ENCODE measurements at regions not wholly inside any gene's neighbourhood (a gene's known extent, or its start where the extent isn't known, plus 50 kb on each side); places are given as distances from the start of the nearest gene placed in this dataset.

- DNase-seq (ENCODE audit: low read depth, low spot score), result no peak
- H3K4me3 ChIP-seq (ENCODE audit: low read length), result no peak overlapping the region
- WGBS (ENCODE audit: insufficient coverage, insufficient read length), result no CpG with 5 or more reads among the region's 8 CpGs
- H3K4me1 ChIP-seq (ENCODE audit: control insufficient read depth, insufficient read depth, low read length), result no peaks in the 10 kb centered on the region
- H3K27me3 ChIP-seq (ENCODE audit: control insufficient read depth, insufficient read depth, low read length), result no peaks in the 10 kb centered on the region
- H3K27ac ChIP-seq (ENCODE audit: low read length), result no peak overlapping the region
- no peaks in the 10 kb centered on the region for H3K9me3 ChIP-seq (ENCODE audit: control insufficient read depth, insufficient read depth, low read length)
- no peaks in the 10 kb centered on the region for H3K36me3 ChIP-seq (ENCODE audit: control insufficient read depth, insufficient read depth, low read length)
These were observed 302.9 kb upstream of the ERBB4 start for GRCh38 chr2:212841460-212841859.

DNA sequence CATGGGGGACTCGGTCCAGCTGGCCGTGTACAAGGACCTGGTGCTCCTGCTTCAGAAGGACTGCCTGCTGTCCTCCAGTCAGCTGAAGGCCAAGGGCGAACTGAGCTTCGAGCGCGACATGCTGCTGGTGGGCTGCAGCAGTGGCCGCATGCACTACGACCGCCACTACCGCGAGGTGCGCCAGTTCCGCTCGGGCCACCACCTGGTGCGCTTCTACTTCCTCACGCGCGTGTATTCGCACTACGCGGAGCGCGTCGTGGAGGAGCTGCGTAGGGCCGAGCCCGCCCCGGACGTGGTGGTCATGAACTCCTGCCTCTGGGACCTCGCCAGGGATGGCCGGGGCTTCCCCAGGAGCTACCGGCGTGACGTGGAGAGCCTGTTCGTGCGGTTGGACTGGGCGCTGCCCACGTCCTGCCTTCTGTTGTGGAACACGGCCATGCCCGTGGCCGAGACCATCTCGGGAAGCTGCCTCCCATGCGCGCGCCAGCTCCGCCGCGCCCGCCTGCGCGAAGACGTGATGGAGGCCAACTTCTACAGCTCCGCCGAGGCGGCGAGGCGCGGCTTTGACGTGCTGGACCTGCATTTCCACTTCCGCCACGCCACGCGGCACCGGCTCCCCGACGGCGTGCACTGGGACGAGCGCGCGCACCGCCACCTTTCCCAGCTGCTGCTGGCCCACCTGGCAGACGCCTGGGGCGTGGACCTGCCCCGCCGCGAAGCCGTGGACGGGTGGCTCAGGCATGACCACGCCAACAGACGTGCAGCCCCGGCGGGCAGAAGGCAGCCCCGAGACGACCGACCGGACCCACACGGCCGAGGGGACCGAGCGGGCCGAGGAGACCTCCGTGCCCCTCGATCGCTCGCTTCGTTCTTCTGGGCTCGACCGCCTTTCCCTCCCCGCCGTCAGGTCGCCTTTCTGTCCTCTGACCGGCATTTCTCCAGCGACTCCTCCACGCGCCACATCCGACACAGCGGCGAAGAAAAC lies 293.9 kb upstream of the ERBB4 start:
- Histone ChIP-seq H3K36me3 (ENCODE audit: control insufficient read depth, insufficient read depth, low read length) (peaks cover 3% of the 10 kb centered on the region; the same call in 1 of the 2 replicates), H3K9me3 (ENCODE audit: control insufficient read depth, insufficient read depth, low read length) (0 out of 2 replicates have a peak, but pooled peaks cover 2% of the 10 kb centered on the region), H3K4me3 (ENCODE audit: low read length) (no peak overlapping the region), H3K27ac (ENCODE audit: low read length) (no peak overlapping the region), H3K27me3 (ENCODE audit: control insufficient read depth, insufficient read depth, low read length) (no peaks in the 10 kb centered on the region), H3K4me1 (ENCODE audit: control insufficient read depth, insufficient read depth, low read length) (no peaks in the 10 kb centered on the region)
- no peak for DNase-seq (ENCODE audit: low read depth, low spot score)
- no CpG with 5 or more reads among the region's 109 CpGs for WGBS (ENCODE audit: insufficient coverage, insufficient read length)

DNA sequence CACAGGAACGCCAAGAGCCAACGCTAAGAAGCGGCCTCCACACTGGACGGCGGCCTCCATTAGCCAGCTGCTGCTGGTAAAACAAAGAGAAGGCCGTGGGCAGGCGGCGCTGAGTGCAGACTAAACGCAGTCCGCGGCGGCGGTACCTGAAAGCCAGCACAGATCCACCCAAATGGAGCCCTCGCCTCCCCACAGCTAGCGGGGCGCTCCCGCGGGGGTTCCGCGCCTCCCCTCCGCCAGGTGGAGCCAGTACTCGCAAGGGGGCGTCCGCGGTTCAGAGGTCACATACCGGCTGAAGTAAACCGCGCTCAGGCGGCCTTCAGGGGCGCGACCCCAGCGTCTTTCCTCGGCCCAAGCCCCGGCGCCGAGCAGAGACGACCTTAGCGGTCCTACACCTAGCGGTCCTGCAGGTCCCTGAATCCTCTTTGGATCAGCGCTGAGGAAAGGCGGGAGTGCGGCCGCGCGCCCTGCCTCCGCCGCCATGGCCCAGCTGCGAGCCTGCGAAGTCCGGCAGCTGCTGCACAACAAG lies 293.1 kb upstream of the ERBB4 start:
- no peak overlapping the region for H3K4me3 ChIP-seq (ENCODE audit: low read length)
- H3K4me1 ChIP-seq (ENCODE audit: control insufficient read depth, insufficient read depth, low read length), result no peaks in the 10 kb centered on the region
- H3K9me3 ChIP-seq (ENCODE audit: control insufficient read depth, insufficient read depth, low read length), result 0 out of 2 replicates have a peak, but pooled peaks cover 2% of the 10 kb centered on the region
- no peak overlapping the region for H3K27ac ChIP-seq (ENCODE audit: low read length)
- no peak for DNase-seq (ENCODE audit: low read depth, low spot score)
- H3K27me3 ChIP-seq (ENCODE audit: control insufficient read depth, insufficient read depth, low read length), result no peaks in the 10 kb centered on the region
- peaks cover 3% of the 10 kb centered on the region; the same call in 1 of the 2 replicates for H3K36me3 ChIP-seq (ENCODE audit: control insufficient read depth, insufficient read depth, low read length)
- no CpG with 5 or more reads among the region's 50 CpGs for WGBS (ENCODE audit: insufficient coverage, insufficient read length)

DNA sequence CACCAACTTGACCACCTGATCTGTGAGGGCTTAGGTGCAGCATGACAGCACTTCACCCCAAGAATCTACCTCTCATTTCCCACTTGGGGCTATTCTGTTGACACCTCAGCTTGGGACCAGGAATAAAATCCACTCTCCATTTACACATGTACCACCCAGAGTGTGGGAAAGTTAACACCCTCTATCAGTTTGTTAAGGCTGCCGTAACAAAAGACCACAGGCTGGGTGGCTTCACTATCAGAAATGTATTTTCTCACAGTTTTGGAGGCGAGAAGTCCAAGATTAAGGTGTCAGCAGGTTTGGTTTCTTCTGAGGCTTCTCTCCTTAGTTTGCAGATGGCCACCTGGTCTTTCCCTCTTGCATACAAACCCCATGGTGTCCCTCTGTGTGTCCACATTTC lies 277.7 kb upstream of the ERBB4 start:
- no peaks in the 10 kb centered on the region for H3K27me3 ChIP-seq (ENCODE audit: control insufficient read depth, insufficient read depth, low read length)
- no peak overlapping the region for H3K4me3 ChIP-seq (ENCODE audit: low read length)

DNA sequence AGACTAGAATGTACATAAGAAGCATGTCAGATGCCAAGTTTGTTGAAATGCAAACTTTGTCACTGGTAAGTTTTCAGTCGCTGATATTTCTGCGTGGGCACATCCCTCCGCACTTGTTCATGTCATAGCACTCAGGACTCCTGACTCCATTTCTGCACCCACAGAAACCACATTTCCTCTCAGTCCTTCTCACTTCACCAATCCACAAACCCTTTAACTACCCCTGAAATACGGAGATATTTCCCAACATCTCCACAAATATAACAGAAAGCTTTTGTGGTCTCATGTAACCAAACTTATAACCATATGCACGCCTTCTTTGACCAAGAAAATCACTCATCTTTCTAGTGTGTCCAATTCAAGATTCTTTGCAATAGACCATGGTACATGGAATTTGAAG lies 276.9 kb upstream of the ERBB4 start:
- 100% methylated on average over 1 of the region's 5 CpGs for WGBS (ENCODE audit: insufficient coverage, insufficient read length)
- H3K4me3 ChIP-seq (ENCODE audit: low read length), result no peak overlapping the region
- no peaks in the 10 kb centered on the region for H3K36me3 ChIP-seq (ENCODE audit: control insufficient read depth, insufficient read depth, low read length)
- H3K27ac ChIP-seq (ENCODE audit: low read length), result no peak overlapping the region
- no peaks in the 10 kb centered on the region for H3K27me3 ChIP-seq (ENCODE audit: control insufficient read depth, insufficient read depth, low read length)
- no peaks in the 10 kb centered on the region for H3K9me3 ChIP-seq (ENCODE audit: control insufficient read depth, insufficient read depth, low read length)
- no peak for DNase-seq (ENCODE audit: low read depth, low spot score)
- H3K4me1 ChIP-seq (ENCODE audit: control insufficient read depth, insufficient read depth, low read length), result no peaks in the 10 kb centered on the region; the same call in 1 of the 2 replicates

More for the DNA sequence above, 277.7 kb upstream of the ERBB4 start:
- Histone ChIP-seq H3K36me3 (ENCODE audit: control insufficient read depth, insufficient read depth, low read length) (no peaks in the 10 kb centered on the region), H3K27ac (ENCODE audit: low read length) (no peak overlapping the region), H3K9me3 (ENCODE audit: control insufficient read depth, insufficient read depth, low read length) (no peaks in the 10 kb centered on the region), H3K4me1 (ENCODE audit: control insufficient read depth, insufficient read depth, low read length) (no peaks in the 10 kb centered on the region)
- DNase-seq (ENCODE audit: low read depth, low spot score), result no peak
- no CpG with 5 or more reads among the region's 2 CpGs for WGBS (ENCODE audit: insufficient coverage, insufficient read length)

DNA sequence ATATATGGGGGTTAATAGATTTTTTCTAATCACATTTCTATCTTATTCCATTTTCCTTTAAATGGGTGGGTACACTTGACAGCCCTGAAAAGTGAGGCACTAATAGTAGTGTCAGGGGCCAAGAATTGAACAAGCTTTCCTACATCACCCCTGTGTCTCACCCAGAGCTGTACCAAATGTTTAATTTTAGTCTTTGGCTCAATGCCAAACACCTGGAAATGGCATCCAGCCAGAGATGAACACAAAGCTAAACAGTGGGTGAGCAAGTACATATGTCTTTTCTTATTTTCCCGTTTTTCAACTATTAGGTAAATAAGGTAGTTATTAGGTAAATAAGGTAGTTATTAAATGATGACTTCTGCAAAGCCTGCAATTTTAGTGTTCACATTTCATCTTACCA lies 276.3 kb upstream of the ERBB4 start:
- Histone ChIP-seq H3K4me3 (ENCODE audit: low read length) (no peak overlapping the region), H3K27me3 (ENCODE audit: control insufficient read depth, insufficient read depth, low read length) (no peaks in the 10 kb centered on the region), H3K36me3 (ENCODE audit: control insufficient read depth, insufficient read depth, low read length) (no peaks in the 10 kb centered on the region), H3K27ac (ENCODE audit: low read length) (no peak overlapping the region), H3K4me1 (ENCODE audit: control insufficient read depth, insufficient read depth, low read length) (no peaks in the 10 kb centered on the region; the same call in 1 of the 2 replicates), H3K9me3 (ENCODE audit: control insufficient read depth, insufficient read depth, low read length) (no peaks in the 10 kb centered on the region)
- no CpG with 5 or more reads among the region's 1 CpG for WGBS (ENCODE audit: insufficient coverage, insufficient read length)
- no peak for DNase-seq (ENCODE audit: low read depth, low spot score)

GRCh38 chr2:212811921-212812320 lies 273.3 kb upstream of the ERBB4 start:
- no peaks in the 10 kb centered on the region; the same call in 1 of the 2 replicates for H3K4me1 ChIP-seq (ENCODE audit: control insufficient read depth, insufficient read depth, low read length)
- no peaks in the 10 kb centered on the region for H3K27me3 ChIP-seq (ENCODE audit: control insufficient read depth, insufficient read depth, low read length)
- H3K27ac ChIP-seq (ENCODE audit: low read length), result no peak overlapping the region
- WGBS (ENCODE audit: insufficient coverage, insufficient read length), result no CpG with 5 or more reads among the region's 1 CpG
- no peak overlapping the region for H3K4me3 ChIP-seq (ENCODE audit: low read length)
- no peak for DNase-seq (ENCODE audit: low read depth, low spot score)
- H3K9me3 ChIP-seq (ENCODE audit: control insufficient read depth, insufficient read depth, low read length), result no peaks in the 10 kb centered on the region
- no peaks in the 10 kb centered on the region for H3K36me3 ChIP-seq (ENCODE audit: control insufficient read depth, insufficient read depth, low read length)

DNA sequence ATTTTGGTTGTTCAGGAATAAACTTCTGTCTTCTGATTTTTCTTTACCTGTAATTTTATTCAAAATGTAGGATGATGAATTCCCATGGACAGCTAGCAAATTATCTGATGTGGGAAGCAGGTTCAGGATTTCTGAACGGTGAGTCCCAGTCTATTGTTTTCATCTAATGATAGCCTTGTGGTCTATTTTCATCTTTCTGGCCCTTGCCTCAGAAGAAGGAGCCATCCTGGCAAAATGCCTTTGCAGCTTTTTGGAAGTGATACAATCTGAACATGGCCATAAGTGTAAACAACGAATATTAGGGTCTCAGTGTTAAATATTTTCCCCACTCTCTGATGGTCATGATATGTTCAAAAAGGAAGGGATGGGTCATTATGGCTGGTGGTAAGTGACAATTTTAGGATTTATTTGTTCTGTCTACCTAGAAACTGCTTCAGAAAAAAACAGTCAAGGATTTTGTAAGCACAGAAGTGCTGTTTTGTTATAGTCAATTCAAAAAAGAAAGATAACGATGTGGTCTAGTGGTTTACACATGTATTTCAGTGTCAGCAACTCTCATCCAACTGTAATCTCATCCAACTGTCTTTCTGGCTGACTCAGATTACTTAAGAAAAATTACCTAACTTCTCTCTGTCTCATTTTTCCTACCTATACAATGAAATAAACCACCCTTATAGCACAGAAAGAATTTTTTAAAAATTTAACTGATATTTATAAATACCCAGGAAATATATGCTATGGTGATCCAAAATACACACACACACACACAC lies 272.6 kb upstream of the ERBB4 start:
- no peak for DNase-seq (ENCODE audit: low read depth, low spot score)
- Histone ChIP-seq H3K9me3 (ENCODE audit: control insufficient read depth, insufficient read depth, low read length) (no peaks in the 10 kb centered on the region), H3K4me1 (ENCODE audit: control insufficient read depth, insufficient read depth, low read length) (no peaks in the 10 kb centered on the region; the same call in 1 of the 2 replicates), H3K4me3 (ENCODE audit: low read length) (no peak overlapping the region), H3K36me3 (ENCODE audit: control insufficient read depth, insufficient read depth, low read length) (no peaks in the 10 kb centered on the region), H3K27ac (ENCODE audit: low read length) (no peak overlapping the region), H3K27me3 (ENCODE audit: control insufficient read depth, insufficient read depth, low read length) (no peaks in the 10 kb centered on the region)
- no CpG with 5 or more reads among the region's 3 CpGs for WGBS (ENCODE audit: insufficient coverage, insufficient read length)

GRCh38 chr2:212797484-212798205 lies 259.0 kb upstream of the ERBB4 start:
- Histone ChIP-seq H3K4me3 (ENCODE audit: low read length) (no peak overlapping the region), H3K4me1 (ENCODE audit: control insufficient read depth, insufficient read depth, low read length) (no peaks in the 10 kb centered on the region), H3K36me3 (ENCODE audit: control insufficient read depth, insufficient read depth, low read length) (no peaks in the 10 kb centered on the region), H3K27me3 (ENCODE audit: control insufficient read depth, insufficient read depth, low read length) (no peaks in the 10 kb centered on the region), H3K9me3 (ENCODE audit: control insufficient read depth, insufficient read depth, low read length) (no peaks in the 10 kb centered on the region), H3K27ac (ENCODE audit: low read length) (no peak overlapping the region)
- WGBS (ENCODE audit: insufficient coverage, insufficient read length), result no CpG with 5 or more reads among the region's 5 CpGs
- DNase-seq (ENCODE audit: low read depth, low spot score), result no peak

DNA sequence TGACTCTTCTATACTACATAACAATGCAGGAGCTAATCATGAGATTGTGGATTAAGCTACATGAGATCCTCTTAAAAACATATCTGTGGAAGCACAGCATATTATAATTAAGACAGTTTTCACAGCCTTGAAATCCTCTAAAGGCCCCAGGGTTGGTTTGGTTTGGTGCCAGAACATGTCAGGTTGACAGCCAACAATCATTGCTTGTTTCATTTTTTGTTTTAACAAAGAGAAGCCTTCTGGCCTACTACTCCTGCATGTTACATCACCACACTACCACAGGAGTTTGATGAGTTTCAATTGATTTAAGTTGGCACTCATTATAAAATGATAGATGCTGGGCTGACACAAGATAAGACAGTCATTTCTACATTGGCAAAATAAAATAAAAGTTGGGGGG lies 255.9 kb upstream of the ERBB4 start:
- H3K27ac ChIP-seq (ENCODE audit: low read length), result no peak overlapping the region
- H3K36me3 ChIP-seq (ENCODE audit: control insufficient read depth, insufficient read depth, low read length), result no peaks in the 10 kb centered on the region
- no peaks in the 10 kb centered on the region for H3K9me3 ChIP-seq (ENCODE audit: control insufficient read depth, insufficient read depth, low read length)
- H3K4me1 ChIP-seq (ENCODE audit: control insufficient read depth, insufficient read depth, low read length), result no peaks in the 10 kb centered on the region
- H3K4me3 ChIP-seq (ENCODE audit: low read length), result no peak overlapping the region
- DNase-seq (ENCODE audit: low read depth, low spot score), result no peak
- H3K27me3 ChIP-seq (ENCODE audit: control insufficient read depth, insufficient read depth, low read length), result no peaks in the 10 kb centered on the region

All from iPS DF 6.9 (cell line).